DMS114 treated with DMSO at 0.1 percent for 48 hours (cell line): ENCODE measurements at regions not wholly inside any gene's neighbourhood (a gene's known extent, or its start where the extent isn't known, plus 50 kb on each side); places are given as distances from the start of the nearest gene placed in this dataset.

Experiments used
- DNase-seq: peaks from one replicate; lab custom pipeline; 2025; ENCODE audit not compliant: unreplicated experiment; lab: John Stamatoyannopoulos, UW

GRCh38 chr4:121526509-121526908 lies 145.7 kb upstream of the QRFPR start:
- DNase-seq = no peak

GRCh38 chr4:121519236-121519838 lies 138.5 kb upstream of the QRFPR start:
- no peak for DNase-seq

- DNase-seq = no peak
These were observed 136.4 kb upstream of the QRFPR start for GRCh38 chr4:121517241-121517640.

DNA sequence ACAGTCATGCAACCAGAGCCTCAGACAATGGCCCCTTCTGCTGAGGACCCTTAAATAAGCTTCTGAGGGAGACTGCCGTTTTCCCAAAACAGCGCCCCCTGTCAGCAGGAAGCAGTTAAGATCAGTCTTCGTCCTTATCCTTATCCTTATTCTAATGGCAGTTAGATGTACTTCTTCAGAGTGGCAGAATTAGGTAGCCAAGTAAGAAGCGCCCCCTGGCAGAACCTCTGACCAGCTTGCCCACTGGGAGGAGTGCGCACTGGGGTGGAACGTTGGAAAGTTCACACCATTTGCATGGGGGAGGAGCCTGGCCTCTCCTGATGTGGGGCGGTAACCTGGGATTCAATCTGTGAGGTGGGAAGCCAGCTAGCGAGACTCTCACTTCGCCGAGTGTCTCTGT lies 133.6 kb upstream of the QRFPR start:
- no peak for DNase-seq

GRCh38 chr4:121510341-121510874 lies 129.6 kb upstream of the QRFPR start:
- no peak for DNase-seq

- no peak for DNase-seq
These were observed 104.5 kb upstream of the QRFPR start for GRCh38 chr4:121485190-121485804.

- DNase-seq = no peak
These were observed 103.8 kb upstream of the QRFPR start for GRCh38 chr4:121484633-121485032.

GRCh38 chr4:121479808-121480207 lies 99.0 kb upstream of the QRFPR start:
- DNase-seq = no peak

DNA sequence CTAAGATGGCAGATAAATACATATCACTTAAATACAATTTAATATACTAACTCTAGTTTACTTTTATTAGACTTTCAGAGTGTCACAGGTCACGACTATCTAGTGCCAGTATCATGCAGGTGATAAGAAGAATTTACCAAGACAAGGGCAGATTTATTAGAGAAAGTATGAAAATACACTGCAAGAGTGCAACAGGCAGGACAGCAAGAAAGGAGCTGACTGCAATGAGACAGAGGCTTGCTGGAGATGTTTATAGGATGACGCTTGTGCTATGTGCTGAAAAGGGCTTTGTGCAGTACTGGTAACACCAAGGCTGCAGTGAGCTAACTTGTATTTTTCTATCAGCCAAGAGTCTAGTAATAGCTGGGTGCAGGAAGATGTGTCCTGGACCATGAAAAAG lies 96.7 kb upstream of the QRFPR start:
- DNase-seq = no peak

DNA sequence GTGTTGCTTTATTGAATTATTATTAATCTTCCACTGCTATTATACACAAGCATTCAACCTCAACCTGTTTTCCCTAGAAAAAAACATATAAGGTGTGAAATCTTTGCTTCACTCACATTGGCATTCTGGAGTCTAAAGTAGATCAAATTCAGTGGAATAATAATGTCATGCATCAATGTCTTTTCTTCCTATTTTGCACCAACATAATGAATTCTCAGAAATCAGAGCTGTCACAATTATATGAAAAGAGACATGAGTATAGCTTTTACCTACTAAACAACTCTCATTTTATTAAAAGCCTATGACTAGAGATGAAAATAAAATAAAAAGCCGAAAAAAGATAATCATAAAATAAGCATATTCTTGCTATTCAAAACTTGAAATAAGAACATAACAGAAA lies 96.3 kb upstream of the QRFPR start:
- DNase-seq = no peak

DNA sequence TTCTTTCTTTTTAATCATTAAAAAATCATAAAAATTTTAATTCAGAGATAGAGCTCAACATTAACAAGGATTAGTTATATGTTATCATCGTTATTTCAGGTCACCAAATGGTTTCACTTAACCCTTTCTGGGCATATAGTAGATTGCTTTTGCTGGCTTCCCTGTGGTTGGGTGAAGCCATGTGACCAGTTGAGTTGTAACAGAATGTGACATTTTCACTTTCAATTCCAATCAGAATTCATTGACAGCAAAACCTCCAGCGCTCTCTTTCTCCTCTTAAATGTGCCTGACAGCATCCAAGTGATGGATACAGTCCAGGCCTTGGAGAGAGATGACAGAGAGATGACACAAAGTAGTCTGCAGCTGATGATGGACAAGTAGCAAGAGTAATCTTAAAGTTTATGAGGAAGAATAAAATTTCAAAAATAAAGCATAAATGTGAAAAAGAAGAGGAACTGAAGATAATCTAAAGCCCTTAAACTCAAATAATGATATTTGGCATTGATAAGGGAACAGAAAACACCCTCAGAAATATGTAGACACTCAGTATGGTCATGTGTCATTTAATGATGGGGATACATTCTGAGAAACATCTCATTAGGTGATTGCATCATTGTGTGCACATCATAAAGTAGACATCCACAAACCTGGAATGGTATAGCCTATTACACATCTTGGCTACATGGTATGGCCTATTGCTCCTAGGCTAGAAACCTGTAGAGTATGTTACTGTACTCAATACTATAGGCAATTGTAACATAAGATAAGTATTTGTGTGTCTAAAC lies 92.3 kb upstream of the QRFPR start:
- DNase-seq = no peak

GRCh38 chr4:121464854-121465253 lies 84.0 kb upstream of the QRFPR start:
- DNase-seq = no peak

- peak; percentile 16 for DNase-seq
These were observed 81.9 kb upstream of the QRFPR start for GRCh38 chr4:121462660-121463261.

GRCh38 chr4:121459026-121459425 lies 78.2 kb upstream of the QRFPR start:
- no peak for DNase-seq

DNA sequence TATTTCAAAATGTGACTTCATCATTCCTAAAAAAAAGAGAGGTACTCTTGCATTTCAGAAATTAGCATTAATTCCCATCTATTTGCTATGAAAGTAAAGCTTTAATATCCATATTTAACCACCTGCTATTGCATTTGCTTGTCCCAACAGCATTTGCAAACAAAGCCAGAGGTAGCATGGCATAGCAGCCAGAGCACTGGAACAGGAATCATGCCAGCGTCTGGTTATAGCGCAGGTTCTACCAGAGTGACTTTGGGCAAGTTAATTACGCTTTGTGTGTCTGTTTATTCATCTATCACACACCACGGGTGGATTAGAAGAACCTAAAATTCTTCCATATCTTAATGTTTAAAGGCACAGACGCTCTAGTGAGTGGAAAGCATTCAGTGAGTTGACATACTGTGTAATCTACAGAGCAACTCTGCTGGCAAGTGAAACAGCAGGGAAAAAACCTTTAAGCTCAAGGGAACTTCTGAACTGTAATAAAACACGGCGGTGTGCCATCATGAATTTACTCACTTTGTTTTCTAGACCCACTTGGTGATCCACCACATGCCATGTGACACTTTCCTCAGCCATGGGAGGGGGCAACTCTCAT lies 76.6 kb upstream of the QRFPR start:
- DNase-seq = no peak

DNA sequence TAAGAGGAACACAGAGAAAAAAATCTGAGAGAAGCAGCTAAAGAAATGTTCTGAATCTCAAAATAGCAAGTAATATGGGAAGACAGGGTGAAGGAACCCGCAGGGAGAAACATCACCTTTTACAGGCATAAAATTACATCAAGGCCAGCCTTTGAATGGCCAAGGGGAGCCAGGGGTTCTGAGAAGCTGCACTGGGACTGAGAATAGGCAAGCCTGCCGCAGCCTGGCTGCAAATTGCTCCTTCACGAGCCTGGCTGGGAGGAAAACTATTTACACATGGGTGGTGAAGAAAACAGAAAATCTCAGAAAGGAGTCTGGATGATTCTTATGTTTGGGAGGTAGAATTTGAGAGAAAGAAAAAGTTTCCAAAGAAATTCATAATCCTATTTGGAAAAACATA lies 74.5 kb upstream of the QRFPR start:
- DNase-seq = no peak

DNA sequence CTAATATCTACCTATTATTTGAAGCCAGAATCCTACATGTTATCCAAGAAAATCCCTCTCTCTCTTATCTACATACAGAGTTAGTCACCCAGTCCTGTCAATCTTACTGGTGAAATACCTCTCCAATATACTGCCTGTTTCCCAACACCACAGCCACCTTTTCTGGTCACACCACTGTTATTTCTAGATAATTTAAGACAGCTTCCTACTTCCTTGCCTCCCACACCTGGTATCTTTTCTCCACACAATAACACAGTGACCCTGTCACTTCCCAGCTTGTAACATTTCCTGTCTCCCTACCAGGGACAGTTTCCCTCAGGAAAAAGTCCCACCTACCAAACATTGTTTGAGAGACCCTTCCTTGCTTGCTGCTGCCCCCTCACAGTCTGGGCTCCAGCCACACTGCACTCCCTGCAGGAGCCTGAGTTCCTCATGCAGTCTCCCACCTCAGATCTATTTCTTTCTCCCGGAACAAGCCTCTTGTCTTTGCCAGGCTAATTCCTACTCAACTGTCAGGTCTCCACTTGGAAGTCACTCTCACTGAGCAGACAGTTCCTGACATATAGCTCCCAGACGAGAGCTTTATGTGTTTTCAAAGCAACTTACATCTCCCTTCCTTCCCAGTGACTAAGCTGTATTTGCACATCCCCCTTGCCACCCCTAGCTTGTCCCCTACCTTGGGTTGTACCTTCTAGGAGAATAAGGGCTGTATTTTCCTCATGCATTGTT lies 73.6 kb upstream of the QRFPR start:
- no peak for DNase-seq

GRCh38 chr4:121451310-121451709 lies 70.5 kb upstream of the QRFPR start:
- no peak for DNase-seq

DNA sequence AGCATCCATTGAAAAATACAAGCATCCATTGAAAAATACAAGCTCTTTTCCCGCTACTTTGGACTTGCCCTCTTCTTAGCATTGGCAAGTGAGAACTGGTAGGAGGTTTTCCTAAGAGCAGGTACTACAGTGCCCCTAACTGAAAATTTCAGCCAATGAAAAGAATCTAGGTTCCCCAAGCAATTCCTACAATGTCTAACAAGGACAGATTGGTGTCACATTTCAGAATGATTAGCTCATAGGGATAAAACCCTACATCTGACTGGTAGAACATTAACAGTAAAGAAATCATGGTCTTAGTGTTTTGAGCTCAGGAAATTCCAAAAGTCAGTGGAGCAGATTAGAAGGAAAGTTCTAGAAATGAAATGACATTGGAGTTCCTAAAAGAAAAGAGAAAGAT lies 68.6 kb upstream of the QRFPR start:
- no peak for DNase-seq

DNA sequence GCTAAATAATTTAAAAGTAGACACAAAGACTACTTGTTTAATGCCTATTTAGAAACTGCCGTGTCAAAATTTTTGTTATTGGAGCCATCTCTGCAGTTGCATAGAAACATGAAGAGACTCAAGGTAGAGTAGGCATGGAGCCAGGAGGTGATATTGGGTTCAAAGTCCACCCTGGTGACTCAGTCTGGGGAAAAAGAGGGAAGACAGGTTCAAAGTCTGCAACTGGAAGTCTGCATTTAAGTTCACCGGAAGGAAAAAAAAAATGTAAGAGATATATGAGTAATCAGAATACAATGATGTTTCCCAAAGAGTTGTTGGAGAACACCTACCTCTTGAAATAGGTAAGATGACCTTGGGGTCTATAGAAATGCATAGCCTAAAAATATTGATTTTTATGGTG lies 67.4 kb upstream of the QRFPR start:
- DNase-seq = no peak

GRCh38 chr4:121439669-121440068 lies 58.9 kb upstream of the QRFPR start:
- no peak for DNase-seq
